Left cardiac atrium (tissue), 4 donors: ENCODE measurements at regions not wholly inside any gene's neighbourhood (a gene's known extent, or its start where the extent isn't known, plus 50 kb on each side); places are given as distances from the start of the nearest gene placed in this dataset.
"Not testable (repeated sequence)": the region's sequence is repeated elsewhere in the genome, so short reads cannot be mapped to it uniquely, and the experiment has no call there.

ENCODE experiments used
- ATAC-seq, 2 donors: fragments of 200-7000 bp; cut with Tn5 transposase; one replicate each; pipeline ENCODE4 v1.9.1; 2020; ENCODE audit warnings: mild to moderate bottlenecking in 2 of 2, moderate library complexity in 2 of 2
- DNase-seq: peaks from one replicate; pipeline ENCODE4 v3.0.0-alpha.2; 2020
- intact Hi-C, 2 donors: fragments of 100-400 bp; cut with DNase I; formaldehyde crosslinking; loops; one replicate each; pipeline versions ENCODE4 v1.14.1 to v1.15.1; 2022 to 2023
- donor health status: DM: no; HTN: yes; CAD: no.
- donor health status: DM: no; HTN: yes; CAD: no; lungs with severe emphysema.
- donor health status: DM: yes; HTN: yes; CAD: no.
- donor health status: Dilated cardiomyopathy.

- DNase-seq, intact Hi-C loops: not testable (repeated sequence)
Measured at GRCh38 chr9:41839786-41840185, 289.4 kb downstream of the CNTNAP3B start.

GRCh38 chr9:41838953-41839352, 290.3 kb downstream of the CNTNAP3B start:
- ATAC-seq, intact Hi-C loops, DNase-seq: not testable (repeated sequence)

More at GRCh38 chr9:41839786-41840185, 289.4 kb downstream of the CNTNAP3B start:
- not testable (repeated sequence) for ATAC-seq

- ATAC-seq, intact Hi-C loops, DNase-seq: not testable (repeated sequence)
Measured at GRCh38 chr9:41838562-41838851, 290.7 kb downstream of the CNTNAP3B start.

GRCh38 chr9:41837684-41838561, 291.3 kb downstream of the CNTNAP3B start:
- DNase-seq, intact Hi-C loops, ATAC-seq: not testable (repeated sequence)

GRCh38 chr9:41833108-41833507, 296.1 kb downstream of the CNTNAP3B start:
- DNase-seq, ATAC-seq, intact Hi-C loops: not testable (repeated sequence)

- intact Hi-C loops, ATAC-seq, DNase-seq: not testable (repeated sequence)
Measured at GRCh38 chr9:41824723-41825122, 304.5 kb downstream of the CNTNAP3B start.

GRCh38 chr9:41802706-41803105, 326.5 kb downstream of the CNTNAP3B start:
- DNase-seq, ATAC-seq, intact Hi-C loops: not testable (repeated sequence)

GRCh38 chr9:41798684-41799083, 330.5 kb downstream of the CNTNAP3B start:
- ATAC-seq, intact Hi-C loops, DNase-seq: not testable (repeated sequence)

GRCh38 chr9:41790719-41791363, 338.4 kb downstream of the CNTNAP3B start:
- DNase-seq, intact Hi-C loops: not testable (repeated sequence)
- peak in 1 of 2 donors; percentile 56 for ATAC-seq

GRCh38 chr9:41790007-41790406, 339.2 kb downstream of the CNTNAP3B start:
- ATAC-seq, intact Hi-C loops, DNase-seq: not testable (repeated sequence)

- intact Hi-C loops, DNase-seq, ATAC-seq: not testable (repeated sequence)
Measured at GRCh38 chr9:41789387-41789786, 339.8 kb downstream of the CNTNAP3B start.

GRCh38 chr9:41787951-41788350, 341.3 kb downstream of the CNTNAP3B start:
- ATAC-seq, intact Hi-C loops: not testable (repeated sequence)

GRCh38 chr9:41787270-41787669, 342.0 kb downstream of the CNTNAP3B start:
- ATAC-seq, DNase-seq, intact Hi-C loops: not testable (repeated sequence)

More at GRCh38 chr9:41787951-41788350, 341.3 kb downstream of the CNTNAP3B start:
- not testable (repeated sequence) for DNase-seq

- DNase-seq, ATAC-seq, intact Hi-C loops: not testable (repeated sequence)
Measured at GRCh38 chr9:41784006-41784405, 345.2 kb downstream of the CNTNAP3B start.

GRCh38 chr9:41783070-41783810, 346.0 kb downstream of the CNTNAP3B start:
- intact Hi-C loops, ATAC-seq, DNase-seq: not testable (repeated sequence)

GRCh38 chr9:41781899-41782298, 347.3 kb downstream of the CNTNAP3B start:
- ATAC-seq, DNase-seq, intact Hi-C loops: not testable (repeated sequence)

GRCh38 chr9:41779897-41780406, 349.3 kb downstream of the CNTNAP3B start:
- intact Hi-C loops, ATAC-seq: not testable (repeated sequence)
- peak; percentile 29 for DNase-seq

- intact Hi-C loops, DNase-seq, ATAC-seq: not testable (repeated sequence)
Measured at GRCh38 chr9:41779192-41779591, 350.0 kb downstream of the CNTNAP3B start.
